B cell (primary cell): ENCODE measurements at regions not wholly inside any gene's neighbourhood (a gene's known extent, or its start where the extent isn't known, plus 50 kb on each side); places are given as distances from the start of the nearest gene placed in this dataset.
"Not testable (repeated sequence)": the region's sequence is repeated elsewhere in the genome, so short reads cannot be mapped to it uniquely, and the experiment has no call there.

Experiments
- ATAC-seq: fragments of 200-7000 bp; cut with Tn5 transposase; one replicate; pipeline ENCODE4 v1.10.0; 2021; ENCODE audit warnings: low read depth, mild to moderate bottlenecking, moderate number of reproducible peaks, moderate library complexity
- CTCF ChIA-PET: fragments of 350-600 bp; sonication (Branson Sonifier 250); formaldehyde crosslinking; loops from one replicate; lab custom pipeline; 2021; ENCODE audit warnings: antibody characterized with exemption, inconsistent platforms; lab: Charles Lee
- POLR2A ChIA-PET: fragments of 350-600 bp; sonication (Branson Sonifier 250); formaldehyde crosslinking; loops from one replicate; lab custom pipeline; 2021; ENCODE audit warnings: antibody characterized with exemption; lab: Charles Lee
- DNase-seq: peaks from one replicate; pipeline ENCODE4 v3.0.0; 2013
- H2AFZ ChIP-seq: 2 replicates; pipeline ENCODE4 v1.6.1; 2012; ENCODE audit warnings: mild to moderate bottlenecking, low read depth, low read length; ENCODE audit not compliant: insufficient read depth, poor library complexity, severe bottlenecking
- H3K27ac ChIP-seq, 2 donors: 1 replicate in 1 of 2; 2 replicates in 1 of 2; pipeline ENCODE4 v1.5.1; 2012 to 2013; ENCODE audit warnings: low read length in 2 of 2, mild to moderate bottlenecking in 2 of 2, moderate library complexity in 1 of 2
- H3K27me3 ChIP-seq, 4 experiments: fragments of 200-600 bp in 1 of 4; sonication (generic) in 1 of 4; replicated peaks in 1 of 4; 1 replicate in 2 of 4; 2 replicates in 2 of 4; pipeline versions ENCODE4 v1.6.1 to v1.7.0; 2013 to 2016; ENCODE audit warnings: low read length in 3 of 4, mild to moderate bottlenecking in 2 of 4, mixed read lengths in 1 of 4, moderate library complexity in 1 of 4; ENCODE audit not compliant: insufficient read depth in 4 of 4, control insufficient read depth in 3 of 4; ENCODE audit errors: control extremely low read depth in 1 of 4
- H3K36me3 ChIP-seq, 2 experiments: replicated peaks in 1 of 2; 1 replicate in 1 of 2; 2 replicates in 1 of 2; pipeline versions ENCODE4 v1.6.1 to v1.7.1; 2013; ENCODE audit warnings: low read length in 1 of 2; ENCODE audit not compliant: insufficient read depth in 2 of 2, control insufficient read depth in 1 of 2; ENCODE audit errors: control extremely low read depth in 1 of 2, extremely low read depth in 1 of 2
- H3K4me1 ChIP-seq, 2 donors: fragments of 200-600 bp in 1 of 2; sonication (generic) in 1 of 2; 1 replicate in 1 of 2; 2 replicates in 1 of 2; pipeline versions ENCODE4 v1.5.1 to v1.6.1; 2013 to 2017; ENCODE audit warnings: low read length in 2 of 2; ENCODE audit not compliant: control insufficient read depth in 2 of 2, insufficient read depth in 2 of 2
- H3K4me2 ChIP-seq: replicated peaks from 2 replicates; pipeline ENCODE3; 2012; ENCODE audit warnings: mild to moderate bottlenecking, low read depth, low read length; ENCODE audit not compliant: poor library complexity, severe bottlenecking
- H3K4me3 ChIP-seq, 5 experiments: fragments of 200-600 bp in 1 of 5; sonication (generic) in 1 of 5; 1 replicate in 3 of 5; 2 replicates in 2 of 5; pipeline versions ENCODE4 v1.5.1 to v1.7.0; 2011 to 2016; ENCODE audit warnings: low read length in 4 of 5, mild to moderate bottlenecking in 4 of 5, low read depth in 2 of 5, control low read depth in 1 of 5, moderate library complexity in 1 of 5; ENCODE audit not compliant: insufficient read depth in 1 of 5; ENCODE audit errors: control extremely low read depth in 1 of 5, extremely low read depth in 1 of 5
- H3K79me2 ChIP-seq: fragments of 200-600 bp; sonication (generic); one replicate; pipeline ENCODE4 v1.6.0; 2016; ENCODE audit warnings: low read length; ENCODE audit not compliant: control insufficient read depth, insufficient read depth
- H3K9ac ChIP-seq: fragments of 200-600 bp; sonication (generic); 2 replicates; pipeline ENCODE4 v1.6.1; 2017; ENCODE audit warnings: mild to moderate bottlenecking, low read length, moderate library complexity
- H3K9me3 ChIP-seq, 3 donors: one replicate each; pipeline versions ENCODE4 v1.6.1 to v1.7.1; 2013; ENCODE audit warnings: low read length in 2 of 3; ENCODE audit not compliant: control insufficient read depth in 2 of 3, insufficient read depth in 1 of 3; ENCODE audit errors: control extremely low read depth in 1 of 3
- H4K20me1 ChIP-seq: 2 replicates; pipeline ENCODE4 v1.6.0; 2012; ENCODE audit warnings: mild to moderate bottlenecking, low read length; ENCODE audit not compliant: insufficient read depth, control insufficient read depth, poor library complexity, severe bottlenecking
- H3K27ac Mint-ChIP-seq: one replicate; pipeline ENCODE4 v1.8.0; 2021; ENCODE audit warnings: mixed read lengths
- H3K27me3 Mint-ChIP-seq: one replicate; pipeline ENCODE4 v1.8.0; 2021; ENCODE audit warnings: mixed read lengths
- H3K4me1 Mint-ChIP-seq: one replicate; pipeline ENCODE4 v1.8.0; 2021; ENCODE audit warnings: mixed read lengths
- H3K4me3 Mint-ChIP-seq: one replicate; pipeline ENCODE4 v1.8.0; 2021; ENCODE audit warnings: mixed read lengths
- H3K9me3 Mint-ChIP-seq: one replicate; pipeline ENCODE4 v1.8.0; 2022; ENCODE audit warnings: mixed read lengths; ENCODE audit not compliant: insufficient read depth
- WGBS: methylation state at CpG from one replicate; pipeline ENCODE4 v1.1.5; 2013; ENCODE audit warnings: missing lambda C conversion rate; ENCODE audit not compliant: insufficient coverage; 5-methylcytosine and 5-hydroxymethylcytosine counted together
- intact Hi-C: fragments of 100-400 bp; cut with micrococcal nuclease; formaldehyde crosslinking; loops from one replicate; pipeline ENCODE4 v1.10.0; 2022

- CTCF ChIA-PET, H3K9me3 Mint-ChIP-seq, H3K27me3 ChIP-seq, ATAC-seq, H3K27ac ChIP-seq, H3K4me1 Mint-ChIP-seq, H3K27me3 Mint-ChIP-seq, intact Hi-C loops, H3K9me3 ChIP-seq, H3K4me3 ChIP-seq, H3K36me3 ChIP-seq, H3K79me2 ChIP-seq, H3K4me2 ChIP-seq, H3K4me1 ChIP-seq, H3K9ac ChIP-seq, POLR2A ChIA-PET, H4K20me1 ChIP-seq, H3K27ac Mint-ChIP-seq, H3K4me3 Mint-ChIP-seq, H2AFZ ChIP-seq, DNase-seq: not testable (repeated sequence)
- no CpG with 5 or more reads among the region's 5 CpGs for WGBS
These were observed 364.9 kb upstream of the SOX1 start for GRCh38 chr13:111702059-111702458.
